GM13977 (cell line): ENCODE measurements at regions not wholly inside any gene's neighbourhood (a gene's known extent, or its start where the extent isn't known, plus 50 kb on each side); places are given as distances from the start of the nearest gene placed in this dataset.
"Not testable (repeated sequence)": the region's sequence is repeated elsewhere in the genome, so short reads cannot be mapped to it uniquely, and the experiment has no call there.

Experiments used
- DNase-seq: peaks from one replicate; pipeline ENCODE4 v3.0.0; 2012; ENCODE audit warnings: low spot score
- in situ Hi-C: fragments of 300-500 bp; cut with MboI; formaldehyde crosslinking; loops from one replicate; pipeline ENCODE4 v1.12.0; 2022; ENCODE audit warnings: low sequenced_read_pairs, low pct_unique_long_range_greater_than_20kb, mixed read lengths, inconsistent platforms; ENCODE audit not compliant: unreplicated experiment
- TF ChIP-seq, protein P1 (sequence below): IDR thresholded peaks from 2 replicates; pipeline ENCODE4 v1.5.1; 2012; ENCODE audit warnings: mild to moderate bottlenecking, control low read depth; ENCODE audit not compliant: insufficient read depth; ENCODE audit errors: extremely low read depth, missing control alignments

DNA sequence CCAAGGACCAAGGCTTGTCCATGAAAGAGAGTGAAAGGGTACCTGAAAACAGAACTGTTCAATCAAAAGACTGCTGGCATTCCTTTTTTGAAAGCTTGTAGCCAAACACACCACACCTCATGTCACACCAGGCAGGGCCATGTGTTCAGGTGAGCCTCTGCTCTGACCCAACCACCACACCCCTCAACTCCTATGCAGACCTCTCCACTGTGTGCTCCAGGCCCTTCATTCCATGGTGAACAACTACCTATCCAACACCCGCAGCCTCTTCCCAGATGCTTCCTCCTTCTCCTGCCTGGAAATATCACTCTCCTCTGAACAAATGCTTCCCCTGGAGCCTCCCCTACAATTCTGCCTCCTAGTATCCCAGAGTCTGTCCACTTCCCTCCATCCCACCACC lies 166.6 kb downstream of the AVL9 start:
- DNase-seq: no peak
- in situ Hi-C loops: no loop called here
- TF ChIP-seq, protein P1, sequence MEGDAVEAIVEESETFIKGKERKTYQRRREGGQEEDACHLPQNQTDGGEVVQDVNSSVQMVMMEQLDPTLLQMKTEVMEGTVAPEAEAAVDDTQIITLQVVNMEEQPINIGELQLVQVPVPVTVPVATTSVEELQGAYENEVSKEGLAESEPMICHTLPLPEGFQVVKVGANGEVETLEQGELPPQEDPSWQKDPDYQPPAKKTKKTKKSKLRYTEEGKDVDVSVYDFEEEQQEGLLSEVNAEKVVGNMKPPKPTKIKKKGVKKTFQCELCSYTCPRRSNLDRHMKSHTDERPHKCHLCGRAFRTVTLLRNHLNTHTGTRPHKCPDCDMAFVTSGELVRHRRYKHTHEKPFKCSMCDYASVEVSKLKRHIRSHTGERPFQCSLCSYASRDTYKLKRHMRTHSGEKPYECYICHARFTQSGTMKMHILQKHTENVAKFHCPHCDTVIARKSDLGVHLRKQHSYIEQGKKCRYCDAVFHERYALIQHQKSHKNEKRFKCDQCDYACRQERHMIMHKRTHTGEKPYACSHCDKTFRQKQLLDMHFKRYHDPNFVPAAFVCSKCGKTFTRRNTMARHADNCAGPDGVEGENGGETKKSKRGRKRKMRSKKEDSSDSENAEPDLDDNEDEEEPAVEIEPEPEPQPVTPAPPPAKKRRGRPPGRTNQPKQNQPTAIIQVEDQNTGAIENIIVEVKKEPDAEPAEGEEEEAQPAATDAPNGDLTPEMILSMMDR: no peak

DNA sequence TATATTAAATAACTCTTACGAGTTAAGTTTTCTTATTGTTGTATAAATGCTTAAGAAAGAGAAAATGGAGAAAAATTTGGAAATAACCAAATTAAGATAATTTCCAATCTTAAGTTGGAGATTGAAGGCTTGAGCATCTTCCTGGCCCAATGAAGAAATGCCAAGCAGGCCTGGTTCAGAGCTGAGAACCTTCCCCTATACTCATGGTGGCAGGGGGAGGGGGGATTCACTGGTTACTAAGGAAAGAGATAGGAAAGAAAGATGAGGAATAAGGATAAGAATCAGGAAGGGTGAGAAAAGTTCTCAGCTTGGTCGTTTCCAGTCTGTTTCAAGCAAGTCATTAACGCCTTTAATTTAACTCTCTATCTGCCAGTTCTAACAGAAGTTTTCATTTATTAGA lies 166.2 kb downstream of the AVL9 start:
- TF ChIP-seq, protein P1: no peak
- in situ Hi-C loops: no loop called here
- DNase-seq: no peak

DNA sequence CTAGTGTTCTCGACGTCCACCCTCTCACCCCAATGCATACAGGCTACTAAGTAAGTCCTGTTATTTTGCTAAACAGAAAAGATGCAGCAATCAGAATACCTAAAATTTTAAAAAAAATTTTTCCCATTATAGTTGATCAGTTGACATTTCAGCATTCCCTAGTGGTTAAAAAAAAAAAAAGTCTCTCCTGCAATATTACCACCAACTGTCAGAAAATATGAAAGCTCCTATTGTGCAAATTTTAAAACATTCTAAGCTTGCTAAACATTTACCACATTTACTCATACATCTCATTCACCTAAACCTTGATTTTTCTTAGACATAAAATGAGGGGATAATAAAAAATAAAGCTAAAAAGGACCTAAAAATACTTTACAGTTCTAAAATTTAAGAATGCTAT lies 165.6 kb downstream of the AVL9 start:
- TF ChIP-seq, protein P1: no peak
- in situ Hi-C loops: no loop called here
- DNase-seq: no peak

DNA sequence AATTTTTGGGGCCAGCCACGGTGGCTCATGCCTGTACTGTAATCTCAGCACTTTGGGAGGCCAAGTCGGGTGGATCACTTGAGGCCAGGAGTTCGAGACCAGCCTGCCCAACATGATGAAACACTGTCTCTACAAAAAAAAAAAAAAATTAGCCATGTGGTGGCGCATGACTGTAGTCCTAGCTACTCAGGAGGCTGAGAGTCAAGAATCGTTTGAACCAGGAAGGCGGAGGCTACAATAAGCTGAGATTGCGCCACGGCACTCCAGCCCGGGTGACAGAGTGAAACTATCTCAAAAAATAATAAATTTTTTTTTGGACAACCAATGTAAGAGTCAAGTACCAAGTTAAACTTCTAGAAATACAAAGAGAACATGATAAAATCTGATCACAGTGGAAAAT lies 164.6 kb downstream of the AVL9 start:
- TF ChIP-seq, protein P1: no peak
- DNase-seq: no peak
- in situ Hi-C loops: no loop called here

DNA sequence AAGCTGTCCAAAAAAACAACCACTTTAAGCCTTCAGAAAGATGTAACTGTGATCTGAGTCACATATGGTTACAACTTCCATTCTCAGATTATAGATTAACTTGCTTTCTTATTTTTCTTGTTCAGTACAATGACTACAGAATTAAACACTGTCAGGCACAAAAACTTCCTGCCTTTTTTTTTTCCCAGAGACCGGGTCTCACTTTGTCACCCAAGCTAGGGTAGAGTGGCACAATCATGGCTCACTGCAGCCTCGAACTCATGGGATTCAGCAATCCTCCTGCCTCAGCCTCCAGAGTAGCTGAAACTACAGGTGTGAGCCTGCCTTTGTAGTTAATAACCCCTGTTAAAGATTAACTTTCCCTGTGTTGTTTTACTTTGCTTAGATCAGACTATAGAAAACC lies 163.2 kb downstream of the AVL9 start:
- TF ChIP-seq, protein P1: no peak
- in situ Hi-C loops: no loop called here
- no peak for DNase-seq

DNA sequence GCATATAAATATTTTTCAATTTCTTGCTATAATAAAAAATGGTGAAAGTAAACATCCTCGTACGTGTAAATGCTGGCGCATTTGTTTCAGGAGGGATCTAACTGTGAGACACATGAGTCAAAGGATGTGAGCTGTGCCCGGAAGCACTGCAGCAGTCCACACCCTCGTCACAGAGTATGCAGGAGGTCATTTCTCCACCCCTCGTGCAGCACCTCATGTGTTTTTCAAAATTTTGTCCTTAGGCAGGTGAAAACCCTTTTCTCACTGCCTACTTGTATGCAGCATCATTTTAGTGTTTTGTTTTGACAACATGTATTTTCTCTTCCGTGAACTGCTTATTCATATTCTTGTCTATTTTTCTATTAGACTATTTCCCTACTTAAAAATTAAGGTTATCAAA lies 162.7 kb downstream of the AVL9 start:
- DNase-seq: no peak
- TF ChIP-seq, protein P1: no peak
- in situ Hi-C loops: no loop called here

DNA sequence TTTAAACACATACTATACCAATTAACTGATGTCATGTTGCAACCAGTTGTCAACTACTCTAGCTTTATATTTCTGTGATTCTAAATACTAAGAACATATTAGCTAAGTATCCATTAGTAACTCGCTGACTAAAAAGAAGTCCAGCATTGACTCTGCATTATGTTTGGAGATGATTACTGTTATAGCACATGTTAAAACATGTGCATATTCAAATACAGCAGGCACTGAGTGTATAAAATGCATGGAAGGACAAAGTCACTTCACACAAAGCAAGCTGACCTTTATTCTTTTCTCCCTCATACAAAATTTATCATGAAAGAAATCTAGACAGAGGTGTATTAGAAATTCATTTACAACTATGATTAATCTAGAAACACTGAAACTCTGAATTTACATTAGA lies 159.3 kb downstream of the AVL9 start:
- in situ Hi-C loops, DNase-seq: not testable (repeated sequence)

DNA sequence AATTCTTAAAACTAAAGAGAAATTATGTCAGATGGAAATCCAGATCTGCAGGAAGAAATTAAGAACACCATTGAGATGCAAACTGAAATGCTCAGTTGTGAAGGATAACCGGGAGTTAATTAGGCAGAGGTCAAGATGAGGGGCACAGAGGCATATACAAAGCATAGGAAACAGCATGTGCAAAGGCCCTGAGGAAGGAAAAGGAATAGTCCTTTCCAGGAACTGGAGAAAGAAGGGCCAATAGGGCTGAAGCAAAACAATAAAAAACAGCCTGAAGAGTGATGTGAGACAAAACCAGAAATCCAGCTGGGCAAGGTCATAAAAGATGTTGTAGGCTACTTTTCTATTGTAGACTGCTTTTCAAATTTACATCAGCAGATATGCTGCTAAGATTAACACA lies 155.1 kb downstream of the AVL9 start:
- DNase-seq, in situ Hi-C loops: not testable (repeated sequence)
